ENCODE measurements at regions not wholly inside any gene's neighbourhood (a gene's known extent, or its start where the extent isn't known, plus 50 kb on each side); places are given as distances from the start of the nearest gene placed in this dataset.
A peak's percentile ranks its signal among the peaks of the same experiment; 100 is the strongest.
"Not testable (repeated sequence)": the region's sequence is repeated elsewhere in the genome, so short reads cannot be mapped to it uniquely, and the experiment has no call there.

DNA sequence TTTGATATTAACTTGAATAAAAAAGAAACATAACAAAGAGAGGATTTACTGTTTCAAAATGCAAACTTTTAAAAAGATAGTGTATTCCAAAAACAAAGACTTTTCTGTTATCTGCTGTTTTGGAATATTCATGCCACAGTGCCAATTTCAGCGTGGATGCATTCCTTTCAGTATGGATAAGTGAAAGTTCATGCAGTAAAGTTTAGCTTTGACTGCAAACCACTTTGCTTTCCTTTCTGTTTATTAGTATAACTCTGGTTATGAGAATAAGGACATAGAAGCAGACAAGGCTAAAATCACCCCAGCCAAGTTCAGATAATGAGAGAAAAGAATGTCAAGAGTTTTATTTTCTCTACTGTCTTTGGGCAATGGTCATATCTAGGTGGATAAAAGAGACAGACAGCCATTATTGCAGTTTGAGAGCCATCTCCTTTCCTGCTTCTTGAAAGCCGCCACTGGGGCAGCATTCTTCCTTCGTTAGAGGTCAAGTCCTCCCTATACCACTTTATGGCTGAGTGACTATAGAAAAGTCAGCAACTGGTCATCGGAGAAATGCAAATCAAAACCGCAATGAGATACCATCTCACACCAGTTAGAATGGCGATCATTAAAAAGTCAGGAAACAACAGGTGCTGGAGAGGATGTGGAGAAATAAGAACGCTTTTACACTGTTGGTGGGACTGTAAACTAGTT, 82.4 kb upstream of the BLID start:
- Histone ChIP-seq H3K4me3 (ENCODE audit: low read length) (no peak overlapping the region), H3K9ac (ENCODE audit: low read length) (no peak overlapping the region), H3K27ac (ENCODE audit: low read depth, low read length) (no peak overlapping the region), H3K4me1 (ENCODE audit: control insufficient read depth, insufficient read depth, low read length) (peaks cover 3% of the 10 kb centered on the region), H3K36me3 (ENCODE audit: control insufficient read depth, insufficient read depth, low read length) (no peaks in the 10 kb centered on the region), H3K27me3 (ENCODE audit: control insufficient read depth, insufficient read depth, low read length) (no peaks in the 10 kb centered on the region)

DNA sequence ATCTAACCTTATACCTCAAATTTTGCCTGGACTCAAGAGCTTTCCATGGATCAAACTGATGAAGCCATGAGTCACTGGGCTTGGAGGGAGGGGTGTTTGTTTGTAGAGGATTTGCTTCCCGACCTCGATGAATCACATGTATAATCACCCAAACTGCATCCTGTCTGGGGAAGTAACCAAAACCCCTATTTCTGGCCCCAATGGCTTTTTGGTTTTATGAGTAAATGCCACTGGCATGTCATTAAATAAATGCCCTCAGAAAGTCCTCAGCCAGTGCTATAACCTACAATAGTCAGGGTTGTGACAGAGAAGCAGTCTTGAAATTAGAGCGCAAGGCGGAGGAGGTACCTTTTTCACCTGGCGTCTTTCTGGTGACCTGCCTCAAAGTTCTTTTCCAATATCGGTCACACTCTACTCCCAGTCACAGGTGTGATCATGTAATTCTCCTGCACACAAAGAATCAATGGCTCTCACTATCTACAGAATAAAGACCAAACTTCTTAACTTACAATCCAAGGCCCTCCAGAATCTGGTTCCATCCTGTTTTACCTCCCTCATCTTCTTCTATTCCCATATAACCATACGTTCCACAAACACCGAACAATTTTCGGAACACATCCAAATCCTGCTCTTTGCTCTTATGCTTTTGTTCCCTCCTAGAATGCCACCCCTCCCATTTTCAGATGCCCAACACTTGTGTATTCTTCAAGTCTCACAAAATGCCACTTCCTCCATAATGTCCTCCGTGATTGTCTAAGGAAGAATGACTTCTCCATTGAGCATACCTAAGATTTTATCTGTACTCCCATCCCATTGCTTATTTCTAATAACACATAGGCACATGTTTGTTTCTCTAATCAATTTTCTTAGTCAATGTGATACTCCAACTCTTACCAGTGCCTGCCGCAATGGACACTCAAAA, 81.3 kb upstream of the BLID start:
- Histone ChIP-seq H3K27me3 (ENCODE audit: control insufficient read depth, insufficient read depth, low read length) (no peaks in the 10 kb centered on the region), H3K36me3 (ENCODE audit: control insufficient read depth, insufficient read depth, low read length) (no peaks in the 10 kb centered on the region), H3K4me1 (ENCODE audit: control insufficient read depth, insufficient read depth, low read length) (peaks cover 3% of the 10 kb centered on the region), H3K4me3 (ENCODE audit: low read length) (no peak overlapping the region), H3K27ac (ENCODE audit: low read depth, low read length) (peak overlapping the region; percentile 0), H3K9ac (ENCODE audit: low read length) (no peak overlapping the region)

DNA sequence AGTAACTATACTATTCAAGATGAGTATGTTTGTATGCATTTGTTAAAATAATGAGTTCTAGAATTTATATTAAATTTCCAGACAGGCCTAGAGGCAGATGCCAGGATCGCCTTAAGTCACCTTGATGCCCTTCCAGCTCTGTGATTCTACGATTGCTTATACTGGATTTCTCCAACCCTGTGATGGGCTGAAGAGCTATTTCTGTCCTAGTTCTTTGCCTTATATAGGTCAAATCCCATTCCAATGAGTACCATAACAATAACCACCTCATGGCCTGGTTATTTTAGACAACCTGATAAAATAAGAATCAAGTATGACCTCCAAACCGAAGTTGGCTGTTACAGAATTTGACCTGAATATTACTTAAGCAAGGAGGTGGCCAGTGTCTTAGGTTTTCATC, 79.8 kb upstream of the BLID start:
- Histone ChIP-seq H3K27ac (ENCODE audit: low read depth, low read length) (no peak overlapping the region), H3K4me1 (ENCODE audit: control insufficient read depth, insufficient read depth, low read length) (no peaks in the 10 kb centered on the region), H3K4me3 (ENCODE audit: low read length) (no peak overlapping the region), H3K27me3 (ENCODE audit: control insufficient read depth, insufficient read depth, low read length) (no peaks in the 10 kb centered on the region), H3K9ac (ENCODE audit: low read length) (no peak overlapping the region), H3K36me3 (ENCODE audit: control insufficient read depth, insufficient read depth, low read length) (no peaks in the 10 kb centered on the region)

DNA sequence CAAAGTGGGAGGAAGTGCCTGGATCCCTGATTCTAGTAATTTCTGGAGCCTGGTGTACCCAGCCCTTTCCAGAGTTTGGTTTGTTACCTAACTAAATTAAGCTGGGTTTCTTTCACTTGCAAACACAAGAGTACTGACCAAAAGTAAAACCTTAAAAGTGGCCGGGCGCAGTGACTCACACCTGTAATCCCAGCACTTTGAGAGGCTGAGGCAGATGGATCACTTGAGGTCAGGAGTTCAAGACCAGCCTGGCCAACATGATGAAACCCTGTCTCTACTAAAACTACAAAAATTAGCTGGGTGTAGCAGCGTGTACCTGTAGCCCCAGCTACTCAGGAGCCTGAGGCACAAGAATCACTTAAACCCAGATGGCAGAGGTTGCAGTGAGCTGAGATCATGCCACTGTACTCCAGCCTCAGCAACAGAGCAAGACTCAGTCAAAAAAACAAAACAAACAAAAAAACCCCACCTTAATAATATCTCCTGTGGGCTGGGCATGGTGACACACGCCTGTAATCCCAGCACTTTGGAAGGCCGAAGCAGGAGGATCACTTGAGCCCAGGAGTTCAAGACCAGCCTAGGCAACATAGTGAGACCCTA, 78.0 kb upstream of the BLID start:
- not testable (repeated sequence) for H3K4me3 ChIP-seq (ENCODE audit: low read length); H3K27ac ChIP-seq (ENCODE audit: low read depth, low read length); H3K9ac ChIP-seq (ENCODE audit: low read length); H3K36me3 ChIP-seq (ENCODE audit: control insufficient read depth, insufficient read depth, low read length); H3K27me3 ChIP-seq (ENCODE audit: control insufficient read depth, insufficient read depth, low read length); H3K4me1 ChIP-seq (ENCODE audit: control insufficient read depth, insufficient read depth, low read length)

DNA sequence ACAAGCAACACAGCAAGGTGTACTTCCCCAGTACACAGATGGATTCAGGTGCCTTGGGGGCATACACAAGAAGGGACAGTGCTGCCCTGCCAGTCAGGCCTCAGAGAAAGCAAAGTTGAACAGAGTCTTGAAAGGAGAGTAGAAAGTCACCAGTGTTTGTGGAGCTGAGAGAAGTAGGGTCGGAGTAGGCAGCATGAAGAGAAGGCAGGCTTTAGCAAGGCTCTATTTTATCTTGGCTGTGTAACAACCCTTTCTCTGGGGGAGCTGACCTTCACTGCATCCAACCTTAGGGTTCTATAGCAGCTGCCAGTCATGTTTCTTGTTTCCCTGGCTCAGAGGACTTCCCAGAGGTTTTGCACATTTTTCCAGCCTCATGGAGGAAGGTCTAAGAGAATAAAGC, 77.4 kb upstream of the BLID start:
- H3K9ac ChIP-seq (ENCODE audit: low read length): no peak overlapping the region
- no peaks in the 10 kb centered on the region for H3K4me1 ChIP-seq (ENCODE audit: control insufficient read depth, insufficient read depth, low read length)
- H3K36me3 ChIP-seq (ENCODE audit: control insufficient read depth, insufficient read depth, low read length): no peaks in the 10 kb centered on the region
- no peaks in the 10 kb centered on the region for H3K27me3 ChIP-seq (ENCODE audit: control insufficient read depth, insufficient read depth, low read length)
- H3K4me3 ChIP-seq (ENCODE audit: low read length): no peak overlapping the region
- no peak overlapping the region for H3K27ac ChIP-seq (ENCODE audit: low read depth, low read length)

DNA sequence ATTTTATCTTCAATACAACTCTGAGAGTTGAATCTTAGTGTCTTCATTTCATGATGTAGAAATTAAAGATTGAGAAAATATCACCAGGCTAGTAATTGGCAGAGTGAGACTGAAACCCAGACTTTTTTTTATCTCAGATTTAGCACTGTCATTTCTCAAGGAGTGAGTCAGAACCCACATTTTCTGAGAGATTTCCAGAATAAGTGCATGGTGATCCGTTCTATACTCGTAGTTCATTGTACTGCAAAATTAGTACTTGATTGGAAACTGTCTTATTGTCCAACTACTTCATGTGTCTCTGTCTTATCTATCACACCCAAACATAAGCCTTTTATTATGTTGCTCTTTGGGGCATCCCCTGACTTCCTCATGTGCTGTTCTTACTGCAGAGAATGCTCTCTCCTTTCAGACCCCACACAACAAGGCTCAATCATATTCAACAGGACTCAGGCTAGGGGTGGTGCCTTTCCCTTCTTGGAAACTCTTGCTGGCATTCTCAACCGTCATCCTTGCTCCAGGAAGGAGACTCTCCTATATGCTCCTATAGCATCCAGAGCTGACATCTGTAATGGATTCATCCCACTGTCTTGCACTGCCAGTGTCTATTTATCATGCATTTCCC, 76.7 kb upstream of the BLID start:
- H3K27me3 ChIP-seq (ENCODE audit: control insufficient read depth, insufficient read depth, low read length): no peaks in the 10 kb centered on the region
- H3K36me3 ChIP-seq (ENCODE audit: control insufficient read depth, insufficient read depth, low read length): no peaks in the 10 kb centered on the region
- no peak overlapping the region for H3K9ac ChIP-seq (ENCODE audit: low read length)
- H3K4me3 ChIP-seq (ENCODE audit: low read length): no peak overlapping the region
- no peak overlapping the region for H3K27ac ChIP-seq (ENCODE audit: low read depth, low read length)
- no peaks in the 10 kb centered on the region for H3K4me1 ChIP-seq (ENCODE audit: control insufficient read depth, insufficient read depth, low read length)

DNA sequence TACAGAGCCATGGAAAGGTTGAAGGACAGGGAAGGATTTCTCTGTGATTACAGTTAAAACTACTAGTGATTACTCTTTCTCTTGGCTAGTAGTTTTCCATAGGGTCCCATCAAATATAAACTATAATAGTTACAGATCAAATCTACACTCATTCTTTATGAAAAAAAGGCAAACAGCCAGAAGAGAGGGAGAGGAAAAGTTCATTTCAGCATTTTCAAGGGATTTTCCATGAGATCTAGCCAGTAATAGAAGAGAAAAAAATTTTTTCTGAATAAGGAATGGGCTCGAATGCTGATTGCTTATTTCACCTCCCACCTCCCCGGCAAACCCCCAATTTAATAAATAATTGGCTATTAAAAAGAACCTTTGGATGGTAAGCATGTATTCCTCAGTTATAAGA, 74.8 kb upstream of the BLID start:
- Histone ChIP-seq H3K27me3 (ENCODE audit: control insufficient read depth, insufficient read depth, low read length) (no peaks in the 10 kb centered on the region), H3K27ac (ENCODE audit: low read depth, low read length) (no peak overlapping the region)

DNA sequence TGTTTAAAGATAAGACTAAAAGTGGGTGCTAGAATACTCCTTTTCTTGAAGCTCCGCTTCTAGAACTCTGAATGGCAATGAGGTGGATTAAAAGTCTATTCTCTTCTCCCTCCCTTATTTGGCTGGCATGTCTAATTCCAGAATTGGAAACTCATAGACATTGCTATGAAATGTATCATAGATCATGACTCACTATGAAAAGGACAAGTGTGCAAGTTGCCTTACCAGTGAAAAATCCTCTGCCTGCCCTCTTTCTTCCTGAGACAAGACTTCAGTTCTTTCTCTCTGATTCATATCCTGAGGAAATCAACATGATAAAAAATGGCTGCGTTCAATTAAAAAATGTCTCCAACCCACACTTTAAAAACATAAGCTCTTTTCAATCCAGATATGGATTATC, 73.2 kb upstream of the BLID start:
- Histone ChIP-seq H3K9ac (ENCODE audit: low read length) (no peak overlapping the region), H3K4me3 (ENCODE audit: low read length) (no peak overlapping the region), H3K36me3 (ENCODE audit: control insufficient read depth, insufficient read depth, low read length) (no peaks in the 10 kb centered on the region), H3K27ac (ENCODE audit: low read depth, low read length) (peak overlapping the region; percentile 73), H3K27me3 (ENCODE audit: control insufficient read depth, insufficient read depth, low read length) (no peaks in the 10 kb centered on the region), H3K4me1 (ENCODE audit: control insufficient read depth, insufficient read depth, low read length) (no peaks in the 10 kb centered on the region)

More for the DNA sequence above, 74.8 kb upstream of the BLID start:
- Histone ChIP-seq H3K4me3 (ENCODE audit: low read length) (no peak overlapping the region), H3K4me1 (ENCODE audit: control insufficient read depth, insufficient read depth, low read length) (no peaks in the 10 kb centered on the region), H3K9ac (ENCODE audit: low read length) (no peak overlapping the region), H3K36me3 (ENCODE audit: control insufficient read depth, insufficient read depth, low read length) (no peaks in the 10 kb centered on the region)

DNA sequence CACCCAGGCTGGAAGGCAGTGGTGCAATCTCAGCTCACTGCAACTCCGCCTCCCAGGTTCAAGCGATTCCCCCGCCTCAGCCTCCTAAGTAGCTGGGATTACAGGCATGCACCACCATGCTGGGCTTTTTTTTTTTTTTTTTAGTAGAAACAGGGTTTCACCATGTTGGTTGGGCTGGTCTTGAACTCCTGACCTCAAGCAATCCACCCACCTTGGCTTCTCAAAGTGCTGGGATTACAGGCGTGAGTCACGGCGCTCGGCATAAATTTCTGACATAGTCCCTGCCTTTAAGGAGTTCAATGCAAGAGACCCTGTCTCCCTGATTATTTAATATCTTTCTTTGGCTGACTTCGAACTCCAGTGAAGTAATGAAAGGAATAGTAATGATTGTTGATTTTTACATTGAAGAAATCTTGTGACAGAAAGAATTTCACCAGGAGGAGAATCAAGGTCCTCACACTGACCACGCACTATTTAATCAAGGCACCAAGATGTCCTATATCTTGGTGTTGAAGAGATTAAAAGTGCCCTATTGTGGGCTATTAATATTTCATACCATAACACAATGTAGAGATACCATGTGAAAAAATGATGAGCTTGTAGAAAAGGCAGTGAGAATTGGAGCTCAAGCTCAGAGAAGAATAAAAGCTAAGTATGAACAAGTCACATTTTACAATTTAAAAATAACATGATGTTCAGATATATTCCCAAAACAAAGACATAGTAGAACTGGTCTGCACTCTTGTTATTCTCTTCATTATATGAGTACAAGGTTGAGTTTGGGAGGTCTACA, 71.6 kb upstream of the BLID start:
- no peak overlapping the region for H3K4me3 ChIP-seq (ENCODE audit: low read length)
- no peaks in the 10 kb centered on the region for H3K4me1 ChIP-seq (ENCODE audit: control insufficient read depth, insufficient read depth, low read length)
- H3K27ac ChIP-seq (ENCODE audit: low read depth, low read length): no peak overlapping the region
- H3K27me3 ChIP-seq (ENCODE audit: control insufficient read depth, insufficient read depth, low read length): no peaks in the 10 kb centered on the region
- no peak overlapping the region for H3K9ac ChIP-seq (ENCODE audit: low read length)
- no peaks in the 10 kb centered on the region for H3K36me3 ChIP-seq (ENCODE audit: control insufficient read depth, insufficient read depth, low read length)

DNA sequence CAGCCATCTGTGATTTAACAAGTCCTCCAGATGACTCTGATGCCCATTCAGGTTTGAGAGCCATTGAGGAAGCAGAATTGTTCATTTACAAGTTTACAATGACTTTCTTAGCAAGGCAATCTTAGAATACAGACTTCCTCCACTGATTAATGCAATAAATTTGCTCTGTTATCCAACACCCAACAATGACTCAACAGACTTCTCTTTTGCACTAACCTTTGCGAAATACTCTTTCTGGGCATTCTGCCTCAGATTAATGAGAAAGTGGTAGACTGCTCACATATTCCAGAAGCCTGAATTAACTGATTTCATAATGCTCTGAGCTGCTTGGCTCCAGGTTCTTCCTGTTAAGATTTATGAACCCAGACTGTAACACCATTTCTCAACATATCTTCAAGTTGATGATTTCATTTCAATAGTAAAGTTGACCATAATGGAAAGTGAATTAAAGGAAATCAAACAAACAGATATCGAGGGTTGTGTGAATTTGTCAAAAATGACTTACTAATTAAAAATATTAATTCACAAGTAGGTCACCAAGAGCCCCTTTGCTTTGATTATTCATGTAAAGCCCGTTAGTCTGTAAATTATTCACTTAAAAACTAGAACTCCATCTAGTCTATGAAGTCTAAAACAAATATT, 70.5 kb upstream of the BLID start:
- H3K4me1 ChIP-seq (ENCODE audit: control insufficient read depth, insufficient read depth, low read length): peaks cover 3% of the 10 kb centered on the region
- H3K4me3 ChIP-seq (ENCODE audit: low read length): no peak overlapping the region
- H3K9ac ChIP-seq (ENCODE audit: low read length): no peak overlapping the region
- H3K27ac ChIP-seq (ENCODE audit: low read depth, low read length): no peak overlapping the region
- no peaks in the 10 kb centered on the region for H3K27me3 ChIP-seq (ENCODE audit: control insufficient read depth, insufficient read depth, low read length)
- H3K36me3 ChIP-seq (ENCODE audit: control insufficient read depth, insufficient read depth, low read length): no peaks in the 10 kb centered on the region

DNA sequence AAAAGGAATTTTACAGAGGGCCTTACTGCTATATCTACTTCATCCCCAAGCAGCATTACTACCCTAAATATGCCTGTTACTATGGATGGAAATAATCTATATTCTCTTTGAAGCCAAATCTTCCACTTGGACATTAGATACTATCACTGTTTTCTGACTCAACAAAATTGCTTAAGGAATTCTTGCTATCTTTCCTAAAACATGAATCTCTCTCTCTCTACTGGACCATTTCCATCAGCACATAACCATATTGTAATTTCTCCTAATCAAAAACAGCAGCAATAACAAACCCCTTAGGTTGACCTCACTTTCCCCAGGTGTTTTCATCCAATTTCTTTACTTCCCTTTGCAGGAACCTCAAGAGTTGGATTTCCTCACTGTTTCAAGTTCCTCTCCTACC, 67.9 kb upstream of the BLID start:
- peaks cover 3% of the 10 kb centered on the region for H3K4me1 ChIP-seq (ENCODE audit: control insufficient read depth, insufficient read depth, low read length)
- H3K27ac ChIP-seq (ENCODE audit: low read depth, low read length): no peak overlapping the region
- H3K27me3 ChIP-seq (ENCODE audit: control insufficient read depth, insufficient read depth, low read length): no peaks in the 10 kb centered on the region
- no peak overlapping the region for H3K4me3 ChIP-seq (ENCODE audit: low read length)
- H3K9ac ChIP-seq (ENCODE audit: low read length): no peak overlapping the region
- no peaks in the 10 kb centered on the region for H3K36me3 ChIP-seq (ENCODE audit: control insufficient read depth, insufficient read depth, low read length)

Measured in rectal smooth muscle tissue (tissue), 1 donor.